Psoas muscle (tissue), 7 donors: ENCODE measurements at regions not wholly inside any gene's neighbourhood (a gene's known extent, or its start where the extent isn't known, plus 50 kb on each side); places are given as distances from the start of the nearest gene placed in this dataset.

ENCODE experiments used
- ATAC-seq, 4 donors: fragments of 200-7000 bp; cut with Tn5 transposase; one replicate each; pipeline ENCODE4 v1.9.1; 2020; ENCODE audit warnings: moderate library complexity in 3 of 4, mild to moderate bottlenecking in 2 of 4
- DNase-seq, 2 donors: peaks; one replicate each; pipeline ENCODE4 v3.0.0-alpha.2; 2020
- H3K27ac ChIP-seq: fragments of 200-600 bp; one replicate; pipeline ENCODE4 v1.8.0; 2022
- H3K27me3 ChIP-seq, 3 donors: fragments of 200-600 bp in 1 of 3; one replicate each; pipeline versions ENCODE4 v1.6.1 to v1.8.0; 2013 to 2022; ENCODE audit warnings: low read length in 2 of 3, mild to moderate bottlenecking in 2 of 3, moderate library complexity in 1 of 3; ENCODE audit not compliant: insufficient read depth in 3 of 3
- H3K36me3 ChIP-seq, 2 donors: fragments of 200-600 bp in 1 of 2; one replicate each; pipeline versions ENCODE4 v1.6.1 to v1.8.0; 2013 to 2022; ENCODE audit warnings: low read depth in 1 of 2, mild to moderate bottlenecking in 1 of 2, moderate library complexity in 1 of 2; ENCODE audit not compliant: insufficient read depth in 1 of 2
- H3K4me1 ChIP-seq: fragments of 200-600 bp; one replicate; pipeline ENCODE4 v1.8.0; 2022
- H3K4me3 ChIP-seq: fragments of 200-600 bp; one replicate; pipeline ENCODE4 v1.8.0; 2022; ENCODE audit warnings: mild to moderate bottlenecking
- H3K9me3 ChIP-seq: fragments of 200-600 bp; one replicate; pipeline ENCODE4 v1.8.0; 2022
- WGBS, 3 donors: extraction: QIAGEN DNeasy Blood & Tissue Kit; methylation state at CpG; one replicate each; pipeline versions ENCODE4 v1.1.6 to v1.1.7; 2013; 5-methylcytosine and 5-hydroxymethylcytosine counted together
- intact Hi-C, 2 donors: fragments of 100-400 bp; cut with DNase I; formaldehyde crosslinking; loops; one replicate each; pipeline versions ENCODE4 v1.11.0 to v1.14.2; 2022
- TF ChIP-seq, protein P1 (sequence below): fragments of 200-600 bp; IDR thresholded peaks from one replicate; pipeline ENCODE4 v1.8.0; 2022; ENCODE audit warnings: antibody characterized with exemption
- donor health status: healthy with polysubstance abuse.
- donor health status: DM: no; HTN: no; CAD: no; lungs with moderate emphysema.
- donor health status: Bipolar disorder and iron deficiency.
- donor health status: healthy.
- donor health status: DM: yes; HTN: yes; CAD: no.
- donor health status: DM: no; HTN: no; CAD: no.
- donor health status: DM: yes; HTN: yes; CAD: no.

DNA sequence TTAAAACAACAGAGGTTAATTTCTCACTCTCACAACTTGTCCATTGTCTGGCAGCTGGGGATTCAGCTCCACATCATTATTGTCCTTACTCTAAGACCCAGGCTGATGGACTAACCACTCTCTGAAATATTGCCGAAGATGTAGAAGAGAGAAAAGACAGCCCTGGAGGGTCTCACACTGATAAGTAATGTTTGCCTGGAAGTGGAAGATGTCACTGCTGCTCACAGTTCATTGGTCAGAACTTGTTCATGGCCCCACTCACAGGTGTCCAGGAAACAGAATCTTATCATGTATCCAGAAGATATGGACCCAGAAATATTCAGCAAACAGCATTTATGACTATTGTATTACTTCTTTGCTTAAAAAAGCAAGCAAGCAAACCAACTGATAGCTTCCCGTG is 62.2 kb upstream of the LPP start:
- WGBS, 3 donors: 95 to 98% (median 97%) methylated on average over 2 of the region's 2 CpGs
- Histone ChIP-seq H3K4me1 (no peaks in the 10 kb centered on the region), H3K9me3 (no peaks in the 10 kb centered on the region), H3K27me3 (no peaks in the 10 kb centered on the region), H3K4me3 (no peak overlapping the region), H3K36me3 (no peaks in the 10 kb centered on the region), H3K27ac (no peak overlapping the region)
- ATAC-seq (no peak), DNase-seq (no peak)
- intact Hi-C loops: loop anchor here in 1 of 2 donors (5.0 kb wide), 1 partner anchor 41 kb away; no protein-coding TSS in a partner anchor
- TF ChIP-seq, protein P1, sequence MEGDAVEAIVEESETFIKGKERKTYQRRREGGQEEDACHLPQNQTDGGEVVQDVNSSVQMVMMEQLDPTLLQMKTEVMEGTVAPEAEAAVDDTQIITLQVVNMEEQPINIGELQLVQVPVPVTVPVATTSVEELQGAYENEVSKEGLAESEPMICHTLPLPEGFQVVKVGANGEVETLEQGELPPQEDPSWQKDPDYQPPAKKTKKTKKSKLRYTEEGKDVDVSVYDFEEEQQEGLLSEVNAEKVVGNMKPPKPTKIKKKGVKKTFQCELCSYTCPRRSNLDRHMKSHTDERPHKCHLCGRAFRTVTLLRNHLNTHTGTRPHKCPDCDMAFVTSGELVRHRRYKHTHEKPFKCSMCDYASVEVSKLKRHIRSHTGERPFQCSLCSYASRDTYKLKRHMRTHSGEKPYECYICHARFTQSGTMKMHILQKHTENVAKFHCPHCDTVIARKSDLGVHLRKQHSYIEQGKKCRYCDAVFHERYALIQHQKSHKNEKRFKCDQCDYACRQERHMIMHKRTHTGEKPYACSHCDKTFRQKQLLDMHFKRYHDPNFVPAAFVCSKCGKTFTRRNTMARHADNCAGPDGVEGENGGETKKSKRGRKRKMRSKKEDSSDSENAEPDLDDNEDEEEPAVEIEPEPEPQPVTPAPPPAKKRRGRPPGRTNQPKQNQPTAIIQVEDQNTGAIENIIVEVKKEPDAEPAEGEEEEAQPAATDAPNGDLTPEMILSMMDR: no peak

DNA sequence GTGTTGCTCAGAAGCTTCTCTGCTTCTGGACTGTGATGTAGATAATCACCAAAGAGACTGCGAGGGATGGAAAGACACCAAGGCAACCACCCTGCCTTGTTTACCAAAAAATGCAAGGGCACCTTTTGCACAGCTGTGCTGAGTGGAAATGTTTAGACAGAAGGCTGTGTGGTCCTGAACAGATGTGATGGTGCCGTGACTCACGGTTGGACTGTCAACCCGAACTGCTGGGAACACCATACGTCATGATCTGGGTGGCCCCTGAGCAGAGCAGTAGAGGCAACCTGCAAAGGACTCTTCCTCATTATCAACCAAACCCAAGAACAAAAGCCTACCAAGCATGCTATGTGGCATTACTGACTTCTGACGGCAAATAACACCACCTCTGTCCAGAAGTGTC is 61.3 kb upstream of the LPP start:
- no peaks in the 10 kb centered on the region for H3K4me1 ChIP-seq
- H3K27me3 ChIP-seq: no peaks in the 10 kb centered on the region
- 63 to 70% (median 65%) methylated on average over 6 of the region's 6 CpGs for WGBS, 3 donors
- H3K4me3 ChIP-seq: no peak overlapping the region
- ATAC-seq (peak in 1 of 4 donors; percentile 42), DNase-seq (no peak)
- intact Hi-C loops: loop anchor here in 1 of 2 donors (5.0 kb wide), 1 partner anchor 40 kb away; no protein-coding TSS in a partner anchor
- no peaks in the 10 kb centered on the region for H3K36me3 ChIP-seq
- H3K27ac ChIP-seq: no peak overlapping the region
- TF ChIP-seq, protein P1: no peak
- H3K9me3 ChIP-seq: no peaks in the 10 kb centered on the region

DNA sequence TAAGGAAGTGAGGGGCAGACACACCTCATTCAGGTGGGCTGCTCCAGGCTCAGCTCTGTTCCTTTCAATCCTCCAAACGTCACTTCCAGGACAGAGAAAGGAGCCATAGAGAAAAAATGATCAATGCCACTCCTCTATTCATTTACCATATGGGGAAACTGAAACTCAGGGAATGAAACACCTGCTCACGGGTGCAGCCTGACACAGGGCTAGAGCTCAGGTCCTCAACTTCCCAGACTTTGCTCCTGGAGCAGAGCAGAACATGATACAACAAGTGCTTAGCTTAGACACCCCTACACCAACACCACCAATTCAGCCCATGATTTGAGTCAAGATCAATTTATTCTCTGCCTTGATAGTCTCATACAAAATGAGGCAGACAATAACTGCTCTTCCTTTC is 58.5 kb upstream of the LPP start:
- intact Hi-C loops: no loop called here
- H3K27me3 ChIP-seq: no peaks in the 10 kb centered on the region
- DNase-seq: no peak
- H3K4me1 ChIP-seq: no peaks in the 10 kb centered on the region
- TF ChIP-seq, protein P1: no peak
- H3K9me3 ChIP-seq: no peaks in the 10 kb centered on the region
- WGBS, 3 donors: 77 to 85% (median 82%) methylated on average over 2 of the region's 2 CpGs
- no peak for ATAC-seq
- no peaks in the 10 kb centered on the region for H3K36me3 ChIP-seq
- no peak overlapping the region for H3K27ac ChIP-seq
- H3K4me3 ChIP-seq: no peak overlapping the region

DNA sequence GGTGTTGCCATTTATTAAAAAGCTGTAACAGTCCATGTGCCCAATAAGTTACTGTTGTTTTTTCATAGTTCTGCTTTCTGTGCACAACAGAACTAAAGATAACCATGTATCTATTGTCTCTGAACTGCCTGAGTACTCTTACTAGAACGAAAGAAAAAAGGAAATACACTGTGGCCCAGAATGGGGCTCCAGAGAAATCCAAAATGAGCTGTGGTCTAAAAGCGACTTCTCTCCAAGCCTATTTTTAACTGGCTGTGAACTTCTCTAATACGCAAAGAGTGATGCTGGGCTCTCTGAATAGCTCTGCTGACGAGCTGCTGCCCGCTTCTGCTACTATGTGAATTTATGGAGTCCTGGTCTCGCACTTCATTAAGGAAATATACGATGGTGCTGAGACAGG is 56.2 kb upstream of the LPP start:
- ATAC-seq: peak; percentile 78 to 96 (median 94)
- DNase-seq: no peak
- peak overlapping the region; percentile 15 for H3K4me3 ChIP-seq
- intact Hi-C loops: no loop called here
- no peaks in the 10 kb centered on the region for H3K4me1 ChIP-seq
- no peaks in the 10 kb centered on the region for H3K36me3 ChIP-seq
- TF ChIP-seq, protein P1: no peak
- WGBS, 3 donors: 29 to 41% (median 39%) methylated on average over 7 of the region's 7 CpGs
- H3K9me3 ChIP-seq: peaks cover 5% of the 10 kb centered on the region
- no peaks in the 10 kb centered on the region for H3K27me3 ChIP-seq
- H3K27ac ChIP-seq: peak overlapping the region; percentile 68

DNA sequence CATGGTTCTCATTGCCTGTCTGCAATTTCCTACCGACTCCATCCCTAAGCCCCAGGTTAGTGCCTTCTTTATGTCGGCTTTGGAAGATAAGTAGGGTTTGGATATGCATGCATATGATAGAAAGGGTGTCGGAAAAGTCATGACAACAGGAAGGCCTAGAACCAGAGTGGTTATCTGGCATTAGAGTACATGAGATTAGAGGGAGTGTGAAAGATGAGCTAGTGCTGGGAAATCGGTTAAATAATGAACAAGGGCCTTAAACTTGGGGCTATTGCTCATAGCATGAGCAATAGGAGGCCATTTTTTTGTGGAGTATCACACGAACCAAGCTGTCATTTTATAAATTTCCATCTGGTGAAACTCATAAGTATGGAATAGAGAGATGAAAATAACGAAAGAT is 54.0 kb upstream of the LPP start:
- DNase-seq: no peak
- Histone ChIP-seq H3K27me3 (no peaks in the 10 kb centered on the region), H3K9me3 (peaks cover 5% of the 10 kb centered on the region), H3K27ac (no peak overlapping the region), H3K4me3 (no peak overlapping the region), H3K36me3 (no peaks in the 10 kb centered on the region), H3K4me1 (no peaks in the 10 kb centered on the region)
- 89 to 91% (median 91%) methylated on average over 6 of the region's 6 CpGs for WGBS, 3 donors
- intact Hi-C loops: no loop called here
- ATAC-seq: no peak
- TF ChIP-seq, protein P1: no peak
